ENCODE measurements at regions not wholly inside any gene's neighbourhood (a gene's known extent, or its start where the extent isn't known, plus 50 kb on each side); places are given as distances from the start of the nearest gene placed in this dataset.
A peak's percentile ranks its signal among the peaks of the same experiment; 100 is the strongest.
"Not testable (repeated sequence)": the region's sequence is repeated elsewhere in the genome, so short reads cannot be mapped to it uniquely, and the experiment has no call there.

DNA sequence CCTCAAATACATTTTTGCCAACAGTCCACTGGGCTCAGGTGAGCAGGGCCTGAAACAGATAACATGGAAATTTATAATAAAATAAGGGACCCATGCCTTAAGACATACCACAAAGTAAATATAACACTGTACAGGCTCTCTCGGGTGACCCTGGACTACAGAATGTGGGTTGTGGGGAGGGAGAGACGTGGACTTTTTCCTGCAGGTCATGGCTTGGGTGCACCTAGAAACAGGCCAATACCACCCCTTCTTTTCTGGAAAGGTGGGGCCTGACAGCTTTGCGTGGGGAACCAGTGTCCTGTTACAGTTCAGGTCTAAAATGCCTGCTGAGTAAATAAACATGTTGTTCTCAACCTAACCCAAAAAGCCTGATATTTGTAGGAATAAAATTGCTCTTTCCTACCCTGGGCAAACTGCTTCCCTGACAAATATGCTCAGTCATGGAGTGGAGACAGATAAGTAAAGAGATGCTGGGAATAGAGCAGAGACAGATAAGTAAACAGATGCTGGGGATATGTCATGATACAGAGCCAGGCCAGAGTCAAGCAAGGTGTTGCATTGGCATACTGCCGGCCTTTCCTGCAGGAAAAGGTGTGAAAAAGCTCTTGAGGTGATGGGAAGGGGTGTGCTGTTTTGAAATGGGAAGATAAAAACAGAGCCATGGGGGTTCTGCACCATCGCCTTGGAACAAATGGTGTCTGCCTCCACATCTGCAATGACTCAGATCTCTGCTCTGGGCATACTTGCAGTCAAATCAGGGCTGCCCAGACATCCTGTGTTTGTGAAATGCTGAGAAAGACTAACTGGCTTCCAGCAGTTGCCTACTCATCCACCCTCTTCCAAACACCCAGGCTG is 535.6 kb downstream of the KCNJ18 start:
- intact Hi-C loops (cut with DNase I); DNase-seq (ENCODE audit: low spot score): not testable (repeated sequence)

DNA sequence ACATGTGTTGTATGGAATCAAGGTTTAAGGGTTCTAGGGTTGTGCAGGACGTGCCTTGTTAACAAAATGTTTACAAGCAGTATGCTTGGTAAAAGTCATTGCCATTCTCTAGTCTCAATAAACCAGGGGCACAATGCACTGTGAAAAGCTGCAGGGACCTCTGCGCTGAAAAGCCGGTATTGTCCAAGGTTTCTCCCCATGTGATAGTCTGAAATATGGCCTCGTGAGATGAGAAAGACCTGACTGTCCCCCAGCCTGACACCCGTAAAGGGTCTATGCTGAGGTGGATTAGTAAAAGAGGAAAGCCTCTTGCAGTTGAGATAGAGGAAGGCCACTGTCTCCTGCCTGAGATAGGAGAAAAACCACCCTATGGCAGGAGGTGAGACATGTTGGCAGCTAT is 537.5 kb downstream of the KCNJ18 start:
- DNase-seq (ENCODE audit: low spot score); intact Hi-C loops (cut with DNase I): not testable (repeated sequence)

DNA sequence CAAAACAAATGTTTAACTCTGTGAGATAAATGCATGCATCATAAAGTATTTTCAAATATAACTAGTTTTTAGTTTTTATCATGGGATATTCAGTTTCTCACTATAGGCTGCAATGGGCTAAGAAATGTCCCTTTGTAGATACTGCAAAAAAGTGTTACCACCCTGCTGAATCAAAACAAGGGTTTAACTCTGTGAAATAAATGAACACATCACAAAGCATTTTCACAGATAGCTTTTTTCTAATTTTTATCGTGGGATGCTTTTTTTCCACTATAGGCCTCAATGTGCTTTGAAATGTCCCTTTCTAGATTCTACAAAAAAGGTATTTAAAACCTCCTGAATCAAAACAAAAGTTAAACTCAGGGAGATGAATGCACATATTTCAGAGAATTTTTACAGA is 541.1 kb downstream of the KCNJ18 start:
- intact Hi-C loops (cut with DNase I) = no loop called here
- DNase-seq (ENCODE audit: low spot score) = no peak

DNA sequence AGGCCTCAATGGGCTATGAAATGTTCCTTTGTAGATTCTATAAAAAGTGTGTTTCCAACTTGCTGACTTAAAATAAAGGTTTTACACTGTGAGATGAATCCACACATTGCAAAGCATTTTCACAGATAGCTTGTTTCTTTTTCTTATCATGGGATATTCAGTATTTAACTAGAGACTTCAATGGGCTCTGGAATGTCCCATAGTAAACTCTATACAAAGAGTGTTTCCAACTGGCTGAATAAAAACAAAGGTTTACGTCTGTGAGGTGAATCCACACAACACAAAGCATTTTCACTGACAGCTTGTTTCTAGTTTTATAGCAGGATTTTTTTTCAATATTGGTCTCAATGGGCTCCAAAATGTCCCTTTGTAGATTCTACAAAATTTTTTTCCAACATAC is 550.1 kb downstream of the KCNJ18 start:
- no peak for DNase-seq (ENCODE audit: low spot score)
- intact Hi-C loops (cut with DNase I) = no loop called here

DNA sequence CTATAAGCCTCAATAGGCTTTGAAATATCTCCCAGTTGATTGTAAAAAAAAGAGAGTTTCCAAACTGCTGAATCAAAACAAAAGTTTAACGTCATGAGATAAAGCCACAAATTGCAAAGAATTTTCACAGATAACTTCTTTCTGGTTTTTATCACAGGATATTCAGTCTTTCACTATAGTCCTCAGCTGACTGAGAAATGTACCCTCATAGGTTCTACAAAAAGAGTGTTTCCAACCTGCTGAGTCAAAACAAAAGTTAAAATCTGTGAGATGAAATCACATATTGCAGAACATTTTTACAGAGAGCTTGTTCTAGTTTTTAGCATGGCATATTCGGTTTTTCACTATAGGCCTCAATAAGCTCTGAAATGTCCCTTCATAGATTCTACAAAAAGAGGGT is 559.2 kb downstream of the KCNJ18 start:
- no peak for DNase-seq (ENCODE audit: low spot score)
- intact Hi-C loops (cut with DNase I) = no loop called here

DNA sequence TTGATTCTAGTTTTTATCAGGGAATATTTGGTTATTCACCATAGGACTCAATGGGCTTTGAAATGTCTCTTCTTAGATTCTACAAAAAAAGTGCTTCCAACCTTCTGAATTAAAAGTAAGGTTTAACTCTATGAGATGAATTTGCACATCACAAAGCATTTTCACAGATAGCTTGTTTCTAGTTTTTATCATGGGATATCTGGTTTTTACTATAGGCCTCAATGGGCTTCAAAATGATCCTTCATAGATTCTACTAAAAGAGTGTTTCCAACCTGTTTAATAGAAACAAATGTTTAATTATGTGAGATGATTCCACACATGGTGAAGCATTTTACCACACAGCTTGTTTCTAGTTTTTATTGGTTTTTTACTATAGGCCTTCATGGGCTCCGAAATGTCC is 560.7 kb downstream of the KCNJ18 start:
- intact Hi-C loops (cut with DNase I) = no loop called here
- no peak for DNase-seq (ENCODE audit: low spot score)

DNA sequence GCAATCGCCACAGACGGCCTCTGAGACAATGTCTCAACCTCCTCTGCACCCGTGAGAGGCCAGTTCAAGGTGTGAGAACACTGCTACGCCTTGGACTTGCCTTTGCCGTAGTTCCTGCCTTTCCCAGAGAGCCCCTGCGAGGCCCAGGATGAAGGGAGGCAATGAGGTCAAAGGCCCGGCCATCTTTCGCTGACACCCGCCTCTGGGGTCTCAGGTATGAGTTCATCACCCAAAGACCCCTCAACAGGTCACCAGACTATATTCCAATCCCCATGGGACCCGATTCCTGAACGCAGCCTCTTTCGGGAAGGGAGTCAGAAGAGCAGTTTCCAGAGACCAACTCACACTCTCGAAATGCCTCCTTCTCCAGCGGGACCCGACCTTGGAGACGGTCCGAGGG is 573.5 kb downstream of the KCNJ18 start:
- no peak for DNase-seq (ENCODE audit: low spot score)
- intact Hi-C loops (cut with DNase I) = no loop called here

DNA sequence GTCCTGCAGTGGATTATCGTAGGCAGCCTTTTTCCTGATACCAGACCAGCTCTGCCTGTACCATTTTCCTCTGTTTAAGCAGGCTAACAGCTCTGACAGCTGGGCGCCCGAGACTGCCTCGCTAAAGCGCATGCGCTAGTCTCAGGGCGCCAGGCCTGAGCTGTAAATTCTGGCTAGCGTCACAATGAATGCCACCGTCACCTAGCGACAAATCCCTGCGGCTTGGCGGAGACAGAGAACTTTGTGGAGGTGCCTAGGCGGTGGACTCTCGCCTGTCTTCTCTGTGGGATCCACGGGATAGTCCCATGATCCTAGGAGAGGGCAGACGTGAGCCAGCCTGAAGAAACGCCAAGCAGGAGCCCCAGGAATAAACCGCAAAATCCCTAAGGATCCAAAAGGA is 573.9 kb downstream of the KCNJ18 start:
- intact Hi-C loops (cut with DNase I) = no loop called here
- no peak for DNase-seq (ENCODE audit: low spot score)

DNA sequence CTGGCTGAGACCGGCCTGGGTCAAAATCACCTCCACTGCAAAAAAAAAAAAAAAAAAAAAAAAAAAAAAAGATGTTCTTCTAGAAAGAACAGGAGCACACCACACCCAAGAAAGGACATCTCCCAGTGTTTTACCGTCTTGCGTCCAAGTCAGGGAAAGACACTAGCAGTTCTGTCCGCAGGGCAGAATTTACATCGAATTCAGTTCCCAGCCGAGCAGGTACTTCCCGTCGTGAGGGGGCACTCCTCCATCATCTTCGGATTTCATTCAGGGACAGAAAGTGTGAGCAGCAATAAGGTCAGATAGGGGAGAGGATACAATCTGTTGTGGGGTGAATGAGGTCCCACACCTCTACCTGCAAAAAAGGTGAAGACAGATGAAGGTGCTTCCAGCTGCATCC is 574.7 kb downstream of the KCNJ18 start:
- intact Hi-C loops (cut with DNase I) = no loop called here
- DNase-seq (ENCODE audit: low spot score) = no peak

DNA sequence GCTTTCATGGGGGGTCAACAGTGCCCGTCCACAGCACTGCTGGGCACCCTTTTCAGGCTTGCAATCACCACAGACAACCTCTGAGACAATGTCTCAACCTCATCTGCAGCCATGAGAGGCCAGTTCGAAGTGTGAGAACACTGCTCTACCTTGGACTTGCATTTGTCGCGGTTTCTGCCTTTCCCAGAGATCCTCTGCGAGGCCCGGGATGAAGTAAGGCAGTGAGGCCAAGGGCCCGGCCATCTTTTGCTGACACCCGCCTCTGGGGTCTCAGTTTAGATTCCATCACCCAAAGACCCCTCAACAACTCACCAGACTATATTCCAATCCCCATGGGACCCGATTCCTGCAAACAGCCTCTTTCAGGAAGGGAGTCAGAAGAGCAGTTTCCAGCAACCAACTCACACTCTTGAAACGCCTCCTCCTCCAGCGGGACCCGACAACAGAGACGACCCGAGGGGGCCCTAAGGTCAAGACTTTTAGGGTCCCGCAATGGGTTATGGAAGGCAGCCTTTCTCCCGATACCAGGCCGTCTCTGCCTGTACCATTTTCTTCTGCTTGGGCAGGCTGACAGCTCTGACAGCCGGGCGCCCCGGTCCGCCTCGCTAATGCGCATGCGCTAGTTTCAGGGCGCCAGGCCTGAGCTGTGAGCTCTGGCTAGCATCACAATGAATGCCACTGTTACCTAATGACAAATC is 576.0 kb downstream of the KCNJ18 start:
- intact Hi-C loops (cut with DNase I) = no loop called here
- DNase-seq (ENCODE audit: low spot score) = peak; percentile 74

DNA sequence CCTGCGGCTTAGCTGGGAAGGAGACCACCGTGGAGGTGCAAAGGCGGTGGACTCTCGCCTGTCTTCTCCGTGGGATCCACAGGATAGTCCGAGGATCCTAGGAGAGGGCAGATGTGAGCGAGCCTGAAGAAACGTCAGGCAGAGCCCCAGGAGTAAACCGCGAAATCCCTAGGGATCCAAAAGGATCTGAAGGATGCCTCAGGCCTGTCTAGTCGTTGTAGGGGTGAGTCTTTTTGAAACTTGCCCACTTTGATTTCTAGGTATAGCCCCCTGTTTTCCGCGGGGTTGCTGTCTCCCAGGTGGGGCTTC is 576.5 kb downstream of the KCNJ18 start:
- no peak for DNase-seq (ENCODE audit: low spot score)
- intact Hi-C loops (cut with DNase I) = no loop called here

DNA sequence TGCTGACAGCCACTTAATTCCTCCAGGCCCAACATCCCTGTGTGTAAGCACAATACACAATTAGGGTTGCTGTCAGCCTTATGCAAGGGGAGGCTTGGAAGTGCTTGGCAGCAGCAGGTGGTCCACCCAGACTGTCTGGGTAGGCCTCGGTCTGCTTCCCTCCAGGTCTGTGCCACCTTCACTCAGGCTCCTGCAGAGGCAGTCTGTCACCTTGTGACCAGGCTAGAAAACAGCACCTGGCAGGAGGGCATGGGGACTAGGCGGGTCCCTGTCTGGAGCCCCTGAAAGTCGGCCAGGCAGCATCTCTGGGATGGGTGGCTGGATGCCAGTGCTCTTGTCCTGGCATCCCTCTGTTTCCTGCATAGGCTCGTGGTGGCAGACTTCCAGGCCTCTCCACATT is 578.1 kb downstream of the KCNJ18 start:
- intact Hi-C loops (cut with DNase I) = no loop called here
- peak; percentile 75 for DNase-seq (ENCODE audit: low spot score)

DNA sequence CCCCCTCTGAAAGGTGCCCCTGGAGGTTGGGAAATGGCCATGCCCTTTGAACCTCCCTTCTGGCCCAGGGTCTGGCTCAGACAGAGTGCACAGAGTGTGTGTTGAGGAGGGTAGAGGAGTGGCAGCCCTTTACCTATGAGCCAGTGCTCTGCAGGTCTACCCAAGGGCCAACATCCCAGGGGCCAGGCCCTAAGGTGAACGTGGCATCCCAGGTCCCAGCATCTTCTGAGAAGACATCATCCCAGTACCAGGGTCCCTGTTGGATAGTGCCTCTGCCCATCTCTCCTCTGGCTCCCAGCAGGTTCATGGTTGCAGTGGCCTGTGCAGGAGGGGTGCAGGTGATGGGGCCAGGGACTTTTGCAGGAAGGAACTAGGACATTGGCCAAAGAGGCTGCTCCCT is 578.5 kb downstream of the KCNJ18 start:
- intact Hi-C loops (cut with DNase I); DNase-seq (ENCODE audit: low spot score): not testable (repeated sequence)

DNA sequence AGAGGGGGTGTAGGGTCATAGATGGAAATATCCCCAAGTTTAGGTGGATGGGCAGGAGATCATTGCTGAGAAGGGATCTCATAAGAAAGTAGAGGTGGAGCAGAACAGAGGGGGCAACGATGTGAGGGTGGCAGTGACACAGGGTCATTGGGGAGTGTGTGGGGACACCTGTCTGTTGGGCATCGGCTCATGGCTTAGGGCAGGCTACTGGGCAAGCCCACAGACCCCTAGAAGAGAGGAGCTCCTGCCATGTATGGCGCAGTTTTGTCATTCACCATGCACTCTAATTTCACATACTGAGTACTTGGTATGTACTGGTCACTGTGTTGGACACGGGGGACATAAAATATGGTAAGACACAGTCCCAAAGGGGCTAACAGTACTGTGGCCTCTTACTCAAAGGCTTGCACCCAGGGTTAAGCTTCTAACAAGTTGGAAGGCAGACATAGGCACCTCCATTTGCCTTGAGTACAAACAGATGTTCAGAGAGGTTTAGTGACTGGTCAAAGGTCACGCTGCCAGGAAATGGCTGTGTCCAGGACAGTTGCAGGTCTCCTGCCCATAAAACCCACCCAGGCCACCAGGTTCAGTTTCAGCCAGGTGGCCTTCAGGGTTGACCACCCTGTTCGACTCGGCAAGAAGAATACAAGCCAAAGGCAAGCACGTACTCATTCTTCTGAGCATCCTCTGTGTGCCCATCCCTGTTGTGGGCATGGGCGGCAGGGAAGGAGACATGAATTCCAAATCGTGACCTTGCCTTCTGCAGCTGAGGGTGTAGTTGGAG is 580.2 kb downstream of the KCNJ18 start:
- DNase-seq (ENCODE audit: low spot score) = peak; percentile 49
- intact Hi-C loops (cut with DNase I) = no loop called here

DNA sequence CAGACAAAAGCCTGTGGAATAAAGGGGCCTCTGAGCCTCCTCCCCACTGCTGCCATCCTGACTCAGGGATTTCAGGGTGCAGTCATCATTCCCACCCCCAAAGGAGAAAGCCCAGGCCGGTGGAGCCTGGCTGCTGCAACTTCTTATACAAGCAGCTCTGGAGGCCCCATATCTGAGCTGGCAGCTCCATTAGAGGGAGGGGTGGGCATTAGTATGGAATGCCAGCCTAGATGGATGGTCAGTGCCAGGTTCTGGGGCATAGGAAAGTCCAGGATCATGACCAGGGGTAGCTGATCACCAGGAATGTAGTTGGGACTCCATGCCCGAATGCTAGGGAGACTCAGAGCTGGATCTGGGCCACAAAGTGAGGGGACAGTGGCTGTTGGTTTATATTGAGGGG is 581.0 kb downstream of the KCNJ18 start:
- intact Hi-C loops (cut with DNase I) = no loop called here
- DNase-seq (ENCODE audit: low spot score) = no peak

DNA sequence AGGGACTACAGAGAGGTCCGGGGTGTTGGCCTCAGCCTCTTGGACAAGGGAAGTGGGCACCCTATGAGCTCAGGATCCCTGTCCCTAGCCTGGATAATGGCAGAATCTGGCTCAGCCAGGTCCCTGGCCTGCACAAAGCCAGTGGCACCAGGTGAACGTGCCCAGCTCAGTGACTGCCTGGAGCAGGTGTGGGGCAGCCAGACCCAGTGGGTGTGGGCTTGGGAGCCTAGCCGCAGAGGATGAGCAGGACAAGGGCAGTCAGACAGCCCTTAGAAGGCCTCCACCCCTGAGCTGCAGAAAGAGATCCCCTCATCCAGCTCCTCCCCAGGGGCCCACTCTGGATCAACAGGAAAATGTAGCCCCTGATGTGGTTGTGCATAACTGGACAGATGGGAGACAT is 585.3 kb downstream of the KCNJ18 start:
- DNase-seq (ENCODE audit: low spot score) = no peak
- intact Hi-C loops (cut with DNase I) = no loop called here

DNA sequence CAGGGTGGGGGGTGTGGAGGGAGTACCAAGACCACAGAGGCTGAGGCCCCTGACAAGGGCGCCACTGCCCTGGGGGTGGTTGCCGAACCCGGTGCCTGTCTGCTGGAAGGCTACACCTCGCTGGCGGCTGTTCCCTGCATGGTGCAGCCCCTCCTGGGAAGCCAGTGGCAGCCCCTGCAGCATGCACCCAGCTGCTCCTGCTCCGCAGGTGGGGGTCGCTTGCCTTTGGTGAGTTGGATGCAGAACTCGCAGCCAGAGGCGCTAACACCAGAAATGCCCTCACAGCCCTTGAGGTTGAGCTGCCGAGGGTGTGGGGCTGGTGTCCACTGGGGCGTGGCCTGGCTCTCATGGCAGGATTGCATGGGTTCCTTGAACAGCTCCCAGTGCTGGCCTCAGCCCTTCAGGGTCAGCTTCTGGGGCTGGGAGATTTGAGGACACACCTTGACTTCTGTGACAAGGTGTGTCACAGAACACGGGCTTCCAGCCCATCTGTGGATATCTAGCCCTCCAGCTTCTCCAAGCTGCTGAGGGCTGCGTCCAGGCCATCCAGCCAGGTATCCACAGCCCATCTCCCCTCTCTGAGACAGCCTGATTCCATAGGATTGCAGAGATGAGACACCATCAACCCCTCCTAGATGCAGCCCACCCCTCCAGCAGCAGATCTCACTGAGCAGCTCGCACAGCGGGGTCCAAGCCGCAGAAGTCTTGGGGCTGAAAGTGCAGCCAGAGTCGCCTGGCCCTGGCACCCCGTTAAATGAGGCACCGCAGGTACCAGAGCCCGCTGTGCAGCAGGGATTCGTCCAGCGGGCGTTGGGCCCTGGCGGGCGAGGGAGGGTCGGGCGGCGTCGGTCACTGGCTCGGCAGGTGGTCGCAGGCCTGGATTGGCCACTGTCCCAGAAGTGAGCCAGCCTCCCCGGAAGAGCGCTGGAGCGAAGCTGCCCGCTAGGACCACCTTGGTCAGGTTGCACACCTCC is 586.3 kb downstream of the KCNJ18 start:
- no peak for DNase-seq (ENCODE audit: low spot score)
- intact Hi-C loops (cut with DNase I) = no loop called here

DNA sequence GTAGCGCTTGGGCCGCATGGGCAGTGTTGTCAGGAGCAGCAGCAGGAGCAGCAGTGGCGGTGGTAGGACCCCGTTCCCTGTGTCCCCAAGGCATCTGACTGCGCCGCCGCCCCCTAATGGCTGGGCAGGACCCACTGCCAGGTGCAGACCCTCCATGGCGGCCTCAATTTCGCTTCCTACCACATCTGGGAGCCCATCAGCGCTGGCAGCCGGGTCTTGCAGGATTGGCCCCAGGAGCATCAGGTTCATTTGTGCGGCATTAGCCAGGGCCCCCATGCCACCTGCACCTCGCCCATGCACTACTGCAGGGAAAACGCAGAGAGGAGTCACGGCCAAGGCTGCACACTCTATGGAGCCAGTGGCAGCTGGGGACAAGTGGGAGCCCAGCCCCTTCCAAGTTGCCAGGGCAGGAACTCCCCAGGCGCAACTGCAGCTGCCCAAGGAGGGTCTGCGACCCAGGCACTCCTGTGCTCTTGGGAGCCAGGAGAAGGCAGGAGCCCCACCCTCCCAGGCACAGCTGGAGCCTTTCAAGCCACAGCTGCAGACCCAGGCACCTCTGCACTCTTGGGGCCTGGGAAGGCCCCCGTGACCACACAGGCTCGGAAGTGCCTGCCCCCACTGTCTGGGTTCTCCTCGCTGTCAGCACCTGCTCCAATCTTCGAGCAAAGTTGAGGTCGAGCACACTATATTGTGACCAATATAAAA is 594.2 kb downstream of the KCNJ18 start:
- no peak for DNase-seq (ENCODE audit: low spot score)
- intact Hi-C loops (cut with DNase I) = no loop called here

DNA sequence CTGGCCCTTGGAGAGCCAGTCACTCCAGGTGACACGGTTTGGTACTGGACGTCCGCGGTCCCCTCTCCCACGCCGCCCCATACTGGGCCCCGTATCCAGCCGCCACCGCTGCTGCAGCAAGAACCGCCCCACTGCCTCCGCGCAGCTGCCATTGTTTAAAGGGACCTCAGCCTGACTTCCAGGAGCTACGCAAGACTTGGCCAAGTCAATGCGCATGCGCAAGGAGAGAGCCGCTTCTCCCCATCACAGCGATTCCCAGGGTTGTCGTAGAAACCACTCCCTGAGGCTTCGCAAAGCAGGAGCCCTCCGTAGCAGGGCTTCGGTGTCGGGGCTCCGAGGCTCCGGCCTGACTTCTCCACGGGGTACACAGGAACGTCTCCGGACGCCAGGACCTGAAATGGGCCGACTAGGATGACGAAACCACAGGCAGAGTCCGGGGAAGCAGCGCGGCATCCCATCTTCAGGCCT is 606.2 kb downstream of the KCNJ18 start:
- DNase-seq (ENCODE audit: low spot score) = not testable (repeated sequence)

More for the DNA sequence above, 606.2 kb downstream of the KCNJ18 start:
- intact Hi-C loops (cut with DNase I) = not testable (repeated sequence)
